ENCODE measurements at regions not wholly inside any gene's neighbourhood (a gene's known extent, or its start where the extent isn't known, plus 50 kb on each side); places are given as distances from the start of the nearest gene placed in this dataset.

DNA sequence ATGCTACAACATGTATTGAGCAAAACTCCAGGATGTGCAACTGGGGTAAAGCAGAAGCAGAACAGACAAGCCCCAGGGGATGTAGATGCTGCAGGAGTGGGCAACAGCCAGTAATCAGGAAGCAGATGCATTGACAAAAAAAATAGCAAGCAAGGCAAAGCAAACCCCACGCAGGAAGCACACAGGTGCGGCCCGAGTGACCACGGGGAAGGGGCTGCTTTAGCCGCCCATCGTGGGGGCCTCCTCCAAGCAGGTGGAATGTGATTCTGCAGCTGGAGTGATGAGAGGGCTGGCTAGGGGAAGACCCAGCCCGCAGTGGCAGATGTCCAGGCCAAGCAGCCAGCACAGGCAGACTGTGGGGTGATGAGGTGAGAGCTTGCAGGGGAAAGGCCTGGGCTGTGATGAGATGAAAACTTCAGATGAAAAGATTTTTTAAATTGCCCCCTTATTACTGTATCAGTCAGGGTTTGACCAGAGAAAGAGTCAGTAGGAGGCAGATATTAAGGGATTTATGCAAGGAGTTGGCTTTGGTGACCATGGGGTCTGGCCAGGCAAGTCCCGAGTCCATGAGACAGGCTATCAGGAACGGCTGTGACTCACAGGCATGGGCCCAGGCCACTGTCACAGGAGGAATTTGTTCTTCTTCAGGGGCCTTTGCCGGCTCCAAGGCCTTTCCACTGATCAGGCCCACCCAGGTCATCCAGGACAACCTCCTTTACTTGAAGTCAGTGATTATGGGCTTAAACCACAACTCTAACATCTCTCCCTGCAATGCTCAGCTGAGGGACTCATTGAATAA lies 207.6 kb downstream of the ANKRD60 start:
- 53 to 79% methylated on average over 8 to 9 of the region's 10 CpGs for WGBS, 2 donors
- no peaks in the 10 kb centered on the region for H3K9me3 ChIP-seq
- intact Hi-C loops (cut with DNase I), result no loop called here
- H3K4me3 ChIP-seq, result no peak overlapping the region
- H3K27me3 ChIP-seq, result peaks cover 0 to 6% (median 0%) of the 10 kb centered on the region in 4 donors
- DNase-seq, result no peak
- no peaks in the 10 kb centered on the region for H3K36me3 ChIP-seq
- H3K4me1 ChIP-seq, result peaks cover 0 to 14% (median 10%) of the 10 kb centered on the region in 3 donors
- TF ChIP-seq POLR2A (IDR thresholded peaks at IDR 0.05), result no peak
- TF ChIP-seq, protein P1, sequence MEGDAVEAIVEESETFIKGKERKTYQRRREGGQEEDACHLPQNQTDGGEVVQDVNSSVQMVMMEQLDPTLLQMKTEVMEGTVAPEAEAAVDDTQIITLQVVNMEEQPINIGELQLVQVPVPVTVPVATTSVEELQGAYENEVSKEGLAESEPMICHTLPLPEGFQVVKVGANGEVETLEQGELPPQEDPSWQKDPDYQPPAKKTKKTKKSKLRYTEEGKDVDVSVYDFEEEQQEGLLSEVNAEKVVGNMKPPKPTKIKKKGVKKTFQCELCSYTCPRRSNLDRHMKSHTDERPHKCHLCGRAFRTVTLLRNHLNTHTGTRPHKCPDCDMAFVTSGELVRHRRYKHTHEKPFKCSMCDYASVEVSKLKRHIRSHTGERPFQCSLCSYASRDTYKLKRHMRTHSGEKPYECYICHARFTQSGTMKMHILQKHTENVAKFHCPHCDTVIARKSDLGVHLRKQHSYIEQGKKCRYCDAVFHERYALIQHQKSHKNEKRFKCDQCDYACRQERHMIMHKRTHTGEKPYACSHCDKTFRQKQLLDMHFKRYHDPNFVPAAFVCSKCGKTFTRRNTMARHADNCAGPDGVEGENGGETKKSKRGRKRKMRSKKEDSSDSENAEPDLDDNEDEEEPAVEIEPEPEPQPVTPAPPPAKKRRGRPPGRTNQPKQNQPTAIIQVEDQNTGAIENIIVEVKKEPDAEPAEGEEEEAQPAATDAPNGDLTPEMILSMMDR (IDR thresholded peaks at IDR 0.05), result no peak
- H3K27ac ChIP-seq, result peak overlapping the region in 2 of 4 donors; percentile 33 to 51

DNA sequence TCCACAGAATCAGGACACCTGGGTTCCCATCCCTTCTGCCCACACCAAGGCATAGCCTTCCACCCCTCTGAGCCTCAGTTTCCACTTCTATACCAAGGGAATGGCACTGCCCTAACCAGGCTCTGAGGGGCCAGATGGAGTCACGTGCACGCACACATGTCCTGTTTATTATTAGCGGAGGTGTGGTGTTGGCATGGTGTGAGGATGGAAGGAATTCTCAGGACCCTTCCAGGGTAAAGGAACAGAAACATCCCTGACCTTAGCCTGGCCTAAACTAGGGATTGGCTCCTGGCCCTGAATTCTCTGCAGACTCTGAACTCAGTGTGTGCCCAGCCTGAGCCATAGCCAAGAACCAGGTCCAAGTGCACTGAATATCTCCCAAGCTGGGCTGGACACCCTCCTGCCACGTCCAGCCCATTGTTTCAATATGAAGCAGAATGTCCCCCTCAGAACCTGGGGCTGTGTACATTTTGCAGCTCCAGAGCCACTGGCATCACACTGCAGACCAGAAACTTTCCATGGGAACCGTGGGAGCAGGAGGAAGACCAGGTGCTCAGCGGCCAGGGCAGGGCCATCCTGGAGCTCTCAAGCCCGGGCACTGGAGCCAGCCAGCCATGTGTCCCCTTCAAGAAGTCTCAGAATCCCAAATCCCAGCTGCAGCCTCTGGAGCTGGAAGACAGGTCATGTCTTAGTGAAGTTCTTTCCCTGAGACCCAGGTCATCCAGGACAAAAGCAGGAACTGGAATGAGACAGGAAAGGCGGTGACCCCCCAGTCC lies 208.4 kb downstream of the ANKRD60 start:
- no peaks in the 10 kb centered on the region for H3K36me3 ChIP-seq
- H3K27ac ChIP-seq, result peak overlapping the region in 1 of 4 donors; percentile 33
- peaks cover 0 to 14% (median 10%) of the 10 kb centered on the region in 3 donors for H3K4me1 ChIP-seq
- H3K4me3 ChIP-seq, result no peak overlapping the region
- no peaks in the 10 kb centered on the region for H3K9me3 ChIP-seq
- no peak for DNase-seq
- no peak for TF ChIP-seq POLR2A (IDR thresholded peaks at IDR 0.05)
- TF ChIP-seq, protein P1 (IDR thresholded peaks at IDR 0.05), result no peak
- H3K27me3 ChIP-seq, result peaks cover 0 to 9% (median 0%) of the 10 kb centered on the region in 4 donors
- 60 to 61% methylated on average over 2 of the region's 8 CpGs for WGBS, 2 donors
- intact Hi-C loops (cut with DNase I), result no loop called here

DNA sequence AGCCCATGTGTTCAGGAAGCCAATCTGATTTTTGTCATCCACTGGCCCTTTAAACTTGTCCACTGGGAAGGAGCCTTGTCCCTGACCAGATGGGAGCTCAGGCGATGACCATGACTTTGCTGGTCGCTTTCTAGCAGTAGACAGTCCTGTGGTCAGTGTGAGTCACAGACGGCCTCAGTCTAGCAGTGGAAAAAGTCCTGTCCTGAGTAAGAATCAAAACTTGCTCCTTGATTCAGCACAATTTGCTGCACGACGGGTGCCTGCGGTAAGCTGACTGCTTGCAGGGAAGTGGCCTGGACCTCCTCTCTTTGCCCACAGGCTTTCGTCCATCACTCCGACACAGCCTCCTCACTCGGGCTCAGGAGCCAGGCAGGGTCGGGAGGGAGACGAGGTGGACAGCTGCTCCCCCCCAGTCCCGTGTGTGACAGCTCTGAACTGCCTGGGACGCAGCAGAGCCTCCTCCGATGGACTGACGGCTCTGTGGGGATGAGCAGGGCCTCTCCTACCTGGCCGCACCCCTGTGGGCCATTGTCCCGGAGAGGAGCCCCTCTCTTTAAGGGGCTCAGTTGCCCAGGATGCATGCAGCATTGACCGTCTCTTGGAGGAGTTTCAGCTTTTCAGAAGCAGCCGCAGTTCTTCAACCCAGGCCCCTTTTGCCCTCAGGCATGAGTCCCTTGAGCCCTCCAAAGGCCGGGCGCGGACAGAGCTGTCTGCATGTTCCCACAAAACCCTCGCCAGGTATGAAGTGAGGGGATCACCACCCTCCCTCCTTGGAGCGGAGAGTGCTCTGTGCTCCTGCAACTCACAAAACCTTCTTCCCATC lies 209.2 kb downstream of the ANKRD60 start:
- H3K4me3 ChIP-seq, result no peak overlapping the region
- WGBS, 2 donors, result 71 to 83% methylated on average over 10 to 16 of the region's 24 CpGs
- H3K27ac ChIP-seq, result no peak overlapping the region
- H3K36me3 ChIP-seq, result no peaks in the 10 kb centered on the region
- H3K9me3 ChIP-seq, result no peaks in the 10 kb centered on the region
- H3K27me3 ChIP-seq, result peaks cover 0 to 5% (median 0%) of the 10 kb centered on the region in 4 donors
- DNase-seq, result no peak
- TF ChIP-seq, protein P1 (IDR thresholded peaks at IDR 0.05), result no peak
- TF ChIP-seq POLR2A (IDR thresholded peaks at IDR 0.05), result no peak
- H3K4me1 ChIP-seq, result peaks cover 0 to 14% (median 10%) of the 10 kb centered on the region in 3 donors
- intact Hi-C loops (cut with DNase I), result no loop called here

DNA sequence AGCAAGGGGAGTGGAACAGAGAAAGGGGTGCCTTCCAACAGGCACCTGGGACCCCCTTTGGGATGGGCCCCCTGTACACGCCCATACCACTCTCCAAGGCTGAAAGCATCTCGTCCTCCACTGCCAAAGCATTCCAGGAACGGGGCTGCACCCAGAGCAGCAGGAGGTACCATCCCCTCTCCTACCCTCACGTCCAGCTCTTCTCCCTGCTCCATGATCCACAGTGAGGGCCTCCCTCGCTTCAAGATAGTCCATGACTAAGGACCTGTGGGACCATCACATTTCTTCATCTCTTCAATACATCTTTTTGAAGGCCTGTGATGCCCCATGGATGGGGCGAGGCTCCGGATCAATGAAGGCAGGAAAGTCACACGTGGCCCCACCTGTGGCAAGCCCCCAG lies 209.9 kb downstream of the ANKRD60 start:
- Histone ChIP-seq H3K9me3 (no peaks in the 10 kb centered on the region), H3K27ac (peak overlapping the region in 1 of 4 donors; percentile 69), H3K4me3 (no peak overlapping the region), H3K36me3 (no peaks in the 10 kb centered on the region), H3K4me1 (peaks cover 0 to 14% (median 10%) of the 10 kb centered on the region in 3 donors), H3K27me3 (peaks cover 0 to 3% (median 0%) of the 10 kb centered on the region in 4 donors)
- DNase-seq, result no peak
- TF ChIP-seq, protein P1 (IDR thresholded peaks at IDR 0.05), result no peak
- TF ChIP-seq POLR2A (IDR thresholded peaks at IDR 0.05), result no peak
- intact Hi-C loops (cut with DNase I), result no loop called here
- WGBS, 2 donors, result 85 to 90% methylated on average over 4 to 7 of the region's 8 CpGs

Measured in esophagus squamous epithelium (tissue), 5 donors.